HEK293T (cell line): ENCODE measurements at regions not wholly inside any gene's neighbourhood (a gene's known extent, or its start where the extent isn't known, plus 50 kb on each side); places are given as distances from the start of the nearest gene placed in this dataset.

Source experiments
- CTCF ChIA-PET: fragments of 350-600 bp; formaldehyde crosslinking; extraction: SDS; loops from one replicate; lab custom pipeline; 2021; ENCODE audit warnings: antibody characterized with exemption, inconsistent platforms; lab: Yijun Ruan, JAX
- POLR2A ChIA-PET: fragments of 350-600 bp; formaldehyde crosslinking; extraction: SDS; loops from one replicate; lab custom pipeline; 2020; ENCODE audit warnings: antibody characterized with exemption, inconsistent platforms; lab: Yijun Ruan, JAX
- DNase-seq: peaks from one replicate; pipeline ENCODE4 v3.0.0; 2012; ENCODE audit warnings: mixed read lengths; ENCODE audit errors: extremely low spot score
- ARNT ChIP-seq: fragments of 450-650 bp; IDR thresholded peaks from 2 replicates; pipeline ENCODE4 v1.6.1; 2017; ENCODE audit warnings: mild to moderate bottlenecking
- BHLHE40 ChIP-seq: fragments of 450-650 bp; IDR thresholded peaks from 2 replicates; pipeline ENCODE4 v1.6.1; 2016; ENCODE audit warnings: mild to moderate bottlenecking, moderate library complexity, borderline replicate concordance
- CTBP1 ChIP-seq: fragments of 450-650 bp; IDR thresholded peaks from 2 replicates; pipeline ENCODE4 v1.6.1; 2016; ENCODE audit warnings: borderline replicate concordance
- ELF4 ChIP-seq: fragments of 450-650 bp; IDR thresholded peaks from 2 replicates; pipeline ENCODE4 v1.6.1; 2017; ENCODE audit warnings: antibody characterized with exemption
- FOXA1 ChIP-seq: fragments of 450-650 bp; IDR thresholded peaks from 2 replicates; pipeline ENCODE4 v1.6.1; 2016; ENCODE audit warnings: mild to moderate bottlenecking
- FOXK2 ChIP-seq: fragments of 450-650 bp; IDR thresholded peaks from 2 replicates; pipeline ENCODE4 v1.6.1; 2016; ENCODE audit warnings: mild to moderate bottlenecking
- FOXM1 ChIP-seq: fragments of 450-650 bp; IDR thresholded peaks from 2 replicates; pipeline ENCODE4 v1.6.1; 2017; ENCODE audit warnings: mild to moderate bottlenecking, borderline replicate concordance
- HDGF ChIP-seq: fragments of 450-650 bp; IDR thresholded peaks from 2 replicates; pipeline ENCODE4 v1.6.1; 2017; ENCODE audit warnings: antibody characterized with exemption, borderline replicate concordance
- L3MBTL2 ChIP-seq: fragments of 450-650 bp; conservative IDR thresholded peaks from 2 replicates; pipeline ENCODE4 v1.6.1; 2016; ENCODE audit warnings: mild to moderate bottlenecking
- LEF1 ChIP-seq: fragments of 450-650 bp; IDR thresholded peaks from 2 replicates; pipeline ENCODE4 v1.6.1; 2017; ENCODE audit warnings: mild to moderate bottlenecking, borderline replicate concordance
- NFRKB ChIP-seq: fragments of 450-650 bp; IDR thresholded peaks from 2 replicates; pipeline ENCODE4 v1.6.1; 2016; ENCODE audit warnings: mild to moderate bottlenecking, moderate library complexity
- SP1 ChIP-seq: fragments of 450-650 bp; IDR thresholded peaks from 2 replicates; pipeline ENCODE4 v1.6.1; 2017
- SUZ12 ChIP-seq: fragments of 450-650 bp; IDR thresholded peaks from 2 replicates; pipeline ENCODE4 v1.6.1; 2016; ENCODE audit warnings: mild to moderate bottlenecking
- TARDBP ChIP-seq: fragments of 450-650 bp; IDR thresholded peaks from 2 replicates; pipeline ENCODE4 v1.6.1; 2016
- ZNF384 ChIP-seq: fragments of 450-650 bp; IDR thresholded peaks from 2 replicates; pipeline ENCODE4 v1.6.1; 2016
- TF ChIP-seq, protein P1 (sequence below): fragments of 450-650 bp; IDR thresholded peaks from 2 replicates; pipeline ENCODE4 v1.6.1; 2016

DNA sequence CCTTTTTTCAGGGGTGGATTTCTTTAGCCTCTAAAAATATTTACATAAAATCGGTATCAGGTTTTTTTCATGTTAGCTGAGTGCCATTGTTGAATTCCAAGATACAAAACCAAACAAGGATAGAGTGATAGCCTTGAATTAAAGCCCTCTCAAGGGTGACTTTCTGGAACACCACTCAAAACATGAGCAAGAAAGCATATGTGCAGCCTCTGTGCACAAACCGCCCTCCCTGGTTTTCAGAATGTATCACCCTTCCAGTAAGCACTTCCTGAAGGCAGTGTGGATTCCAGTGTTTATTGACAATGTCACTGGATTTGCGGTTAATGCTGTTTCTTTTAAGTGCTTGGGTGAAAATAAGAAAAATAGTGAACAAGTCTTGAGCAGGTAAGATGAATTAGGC, 597.7 kb downstream of the TMEM114 start:
- ChIA-PET CTCF (no interaction called here), POLR2A (no interaction called here)
- no peak for DNase-seq
- TF ChIP-seq TARDBP (no peak), FOXA1 (no peak), ZNF384 (no peak), FOXK2 (no peak), L3MBTL2 (no peak), FOXM1 (no peak), HDGF (no peak), SP1 (no peak), ELF4 (no peak), CTBP1 (no peak), BHLHE40 (no peak), LEF1 (no peak)

GRCh38 chr16:7990626-7991260, 599.6 kb downstream of the TMEM114 start:
- DNase-seq: no peak
- CTCF ChIA-PET: no interaction called here
- TF ChIP-seq FOXM1 (no peak), ELF4 (no peak), L3MBTL2 (no peak), CTBP1 (no peak), BHLHE40 (no peak), LEF1 (no peak), SP1 (no peak), ARNT (no peak), SUZ12 (no peak), TARDBP (no peak)
- TF ChIP-seq, protein P1, sequence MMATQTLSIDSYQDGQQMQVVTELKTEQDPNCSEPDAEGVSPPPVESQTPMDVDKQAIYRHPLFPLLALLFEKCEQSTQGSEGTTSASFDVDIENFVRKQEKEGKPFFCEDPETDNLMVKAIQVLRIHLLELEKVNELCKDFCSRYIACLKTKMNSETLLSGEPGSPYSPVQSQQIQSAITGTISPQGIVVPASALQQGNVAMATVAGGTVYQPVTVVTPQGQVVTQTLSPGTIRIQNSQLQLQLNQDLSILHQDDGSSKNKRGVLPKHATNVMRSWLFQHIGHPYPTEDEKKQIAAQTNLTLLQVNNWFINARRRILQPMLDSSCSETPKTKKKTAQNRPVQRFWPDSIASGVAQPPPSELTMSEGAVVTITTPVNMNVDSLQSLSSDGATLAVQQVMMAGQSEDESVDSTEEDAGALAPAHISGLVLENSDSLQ: no peak
- POLR2A ChIA-PET: interaction anchor here (0.6 kb wide), 1 partner anchor 119 kb away, joined by 4 read pairs; no protein-coding TSS in a partner anchor

DNA sequence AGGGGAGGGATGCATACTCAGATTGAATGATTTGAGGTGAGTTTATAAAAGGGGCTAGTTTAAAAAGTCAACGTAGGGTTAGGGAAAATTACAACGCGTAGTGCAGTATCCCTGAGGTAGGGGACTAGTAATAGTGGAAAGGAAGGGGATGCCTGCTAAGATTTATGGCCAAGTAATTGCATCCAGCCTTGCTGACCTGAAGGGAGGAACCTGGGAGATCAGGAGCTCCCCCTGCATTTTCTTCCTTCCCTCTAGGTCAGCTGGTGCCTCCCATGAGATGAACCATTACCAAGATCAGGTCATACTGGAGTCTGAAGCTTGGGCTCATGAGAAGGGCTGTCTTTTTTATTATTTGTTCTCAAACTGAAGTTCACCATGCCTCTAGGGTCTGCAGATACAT, 606.6 kb downstream of the TMEM114 start:
- no peak for DNase-seq
- TF ChIP-seq L3MBTL2 (no peak), FOXK2 (no peak), SUZ12 (no peak), ELF4 (no peak), SP1 (no peak), BHLHE40 (no peak), CTBP1 (no peak), TARDBP (no peak)
- TF ChIP-seq, protein P1: no peak
- ChIA-PET CTCF (no interaction called here), POLR2A (no interaction called here)

GRCh38 chr16:7980133-7980483, 610.2 kb downstream of the TMEM114 start:
- CTCF ChIA-PET: no interaction called here
- TF ChIP-seq ARNT: no peak
- TF ChIP-seq FOXK2: no peak
- TF ChIP-seq SUZ12: no peak
- POLR2A ChIA-PET: no interaction called here
- DNase-seq: no peak

- no peak for TF ChIP-seq SP1
- no peak for TF ChIP-seq FOXM1
- no peak for TF ChIP-seq CTBP1
- no peak for TF ChIP-seq HDGF
- no peak for TF ChIP-seq BHLHE40
- no peak for TF ChIP-seq LEF1
- no peak for TF ChIP-seq FOXK2
- TF ChIP-seq TARDBP: no peak
- TF ChIP-seq FOXA1: no peak
- no peak for TF ChIP-seq ZNF384
- TF ChIP-seq, protein P1: no peak
- no peak for TF ChIP-seq ARNT
- TF ChIP-seq L3MBTL2: no peak
- no peak for TF ChIP-seq SUZ12
- TF ChIP-seq NFRKB: no peak
- no peak for DNase-seq
- CTCF ChIA-PET: no interaction called here
- POLR2A ChIA-PET: no interaction called here
These were observed 610.7 kb downstream of the TMEM114 start for GRCh38 chr16:7979448-7980132.

GRCh38 chr16:7976563-7976962, 613.7 kb downstream of the TMEM114 start:
- TF ChIP-seq, protein P1: no peak
- TF ChIP-seq TARDBP: no peak
- TF ChIP-seq CTBP1: no peak
- TF ChIP-seq BHLHE40: no peak
- no peak for TF ChIP-seq ELF4
- no peak for TF ChIP-seq SUZ12
- TF ChIP-seq ARNT: no peak
- TF ChIP-seq NFRKB: no peak
- TF ChIP-seq HDGF: no peak
- no peak for TF ChIP-seq FOXA1
- no peak for TF ChIP-seq SP1
- TF ChIP-seq L3MBTL2: no peak
- no peak for TF ChIP-seq FOXK2
- no peak for TF ChIP-seq FOXM1
- no peak for TF ChIP-seq ZNF384
- no peak for TF ChIP-seq LEF1
- DNase-seq: no peak
- ChIA-PET POLR2A (no interaction called here), CTCF (no interaction called here)
